Smooth muscle cell (in vitro differentiated cells): ENCODE measurements at regions not wholly inside any gene's neighbourhood (a gene's known extent, or its start where the extent isn't known, plus 50 kb on each side); places are given as distances from the start of the nearest gene placed in this dataset.

Experiments
- DNase-seq: peaks from one replicate; lab custom pipeline; 2025; ENCODE audit not compliant: unreplicated experiment; lab: John Stamatoyannopoulos, UW
- H2AFZ ChIP-seq: fragments of 200-600 bp; sonication (generic); 2 replicates; pipeline ENCODE4 v1.6.0; 2016; ENCODE audit warnings: antibody characterized with exemption, low read depth, mild to moderate bottlenecking
- H3F3A ChIP-seq: fragments of 200-600 bp; sonication (generic); 2 replicates; pipeline ENCODE4 v1.6.0; 2017; ENCODE audit warnings: antibody characterized with exemption, low read depth
- H3K27ac ChIP-seq: fragments of 200-600 bp; sonication (generic); 2 replicates; pipeline ENCODE4 v1.5.1; 2016; ENCODE audit warnings: low read depth, mild to moderate bottlenecking
- H3K27me3 ChIP-seq: fragments of 200-600 bp; sonication (generic); 2 replicates; pipeline ENCODE4 v1.6.1; 2016; ENCODE audit warnings: low read depth, mild to moderate bottlenecking
- H3K36me3 ChIP-seq: fragments of 200-600 bp; sonication (generic); 2 replicates; pipeline ENCODE4 v1.5.1; 2016; ENCODE audit warnings: low read depth
- H3K4me1 ChIP-seq: fragments of 200-600 bp; sonication (generic); 2 replicates; pipeline ENCODE4 v1.5.1; 2016; ENCODE audit warnings: low read depth
- H3K4me2 ChIP-seq: fragments of 200-600 bp; sonication (generic); 2 replicates; pipeline ENCODE4 v1.6.0; 2016; ENCODE audit warnings: mild to moderate bottlenecking
- H3K4me3 ChIP-seq: fragments of 200-600 bp; sonication (generic); 2 replicates; pipeline ENCODE4 v1.5.1; 2016; ENCODE audit warnings: mild to moderate bottlenecking
- H3K79me2 ChIP-seq: fragments of 200-600 bp; sonication (generic); 2 replicates; pipeline ENCODE4 v1.6.0; 2016; ENCODE audit warnings: low read depth, mild to moderate bottlenecking
- H3K9ac ChIP-seq: fragments of 200-600 bp; sonication (generic); 2 replicates; pipeline ENCODE4 v1.6.0; 2016; ENCODE audit warnings: low read depth
- H3K9me3 ChIP-seq: fragments of 200-600 bp; sonication (generic); replicated peaks from 2 replicates; pipeline ENCODE4 v1.5.1; 2016; ENCODE audit warnings: low read depth
- H4K20me1 ChIP-seq: fragments of 200-600 bp; sonication (generic); 2 replicates; pipeline ENCODE4 v1.6.0; 2016; ENCODE audit warnings: low read depth
- WGBS: methylation state at CpG from one replicate; pipeline ENCODE4 v1.1.7; 2016; ENCODE audit warnings: low lambda C conversion rate; 5-methylcytosine and 5-hydroxymethylcytosine counted together
- TF ChIP-seq, protein P1 (sequence below): fragments of 200-600 bp; sonication (generic); IDR thresholded peaks from 2 replicates; pipeline ENCODE4 v1.5.1; 2017; ENCODE audit warnings: borderline replicate concordance, mild to moderate bottlenecking, antibody characterized with exemption; ENCODE audit not compliant: insufficient read depth, poor library complexity, severe bottlenecking

DNA sequence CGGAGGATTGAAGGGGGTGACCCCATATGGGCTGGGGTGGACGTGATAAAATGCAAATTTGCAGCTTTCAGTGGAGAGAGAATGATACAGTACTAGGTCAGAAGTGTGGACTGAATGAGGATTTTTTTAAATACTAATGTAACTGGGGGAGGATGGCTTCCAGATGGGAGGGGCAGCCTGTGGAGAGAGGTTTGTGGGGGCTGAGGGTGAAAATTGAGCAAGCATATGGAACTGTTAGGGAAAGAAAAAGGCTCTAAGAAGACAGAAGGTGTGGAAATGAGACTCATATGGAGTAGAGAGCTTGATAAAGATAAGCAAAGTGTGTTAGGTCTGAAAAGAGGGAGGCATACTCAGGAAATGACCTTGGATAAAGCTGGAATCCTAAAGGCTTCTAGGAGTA is 926.4 kb downstream of the IGSF11 start:
- WGBS: 80% methylated on average over 2 of the region's 2 CpGs
- Histone ChIP-seq H3K27ac (peak overlapping the region; percentile 11), H4K20me1 (no peaks in the 10 kb centered on the region), H3K36me3 (no peaks in the 10 kb centered on the region), H3K4me2 (no peak overlapping the region), H3K9me3 (no peaks in the 10 kb centered on the region), H3K79me2 (no peaks in the 10 kb centered on the region), H3K27me3 (no peaks in the 10 kb centered on the region), H3K9ac (no peak overlapping the region), H3K4me1 (peaks cover 10% of the 10 kb centered on the region), H3F3A (no peaks in the 10 kb centered on the region), H2AFZ (no peak overlapping the region), H3K4me3 (no peak overlapping the region)
- DNase-seq: no peak
- TF ChIP-seq, protein P1, sequence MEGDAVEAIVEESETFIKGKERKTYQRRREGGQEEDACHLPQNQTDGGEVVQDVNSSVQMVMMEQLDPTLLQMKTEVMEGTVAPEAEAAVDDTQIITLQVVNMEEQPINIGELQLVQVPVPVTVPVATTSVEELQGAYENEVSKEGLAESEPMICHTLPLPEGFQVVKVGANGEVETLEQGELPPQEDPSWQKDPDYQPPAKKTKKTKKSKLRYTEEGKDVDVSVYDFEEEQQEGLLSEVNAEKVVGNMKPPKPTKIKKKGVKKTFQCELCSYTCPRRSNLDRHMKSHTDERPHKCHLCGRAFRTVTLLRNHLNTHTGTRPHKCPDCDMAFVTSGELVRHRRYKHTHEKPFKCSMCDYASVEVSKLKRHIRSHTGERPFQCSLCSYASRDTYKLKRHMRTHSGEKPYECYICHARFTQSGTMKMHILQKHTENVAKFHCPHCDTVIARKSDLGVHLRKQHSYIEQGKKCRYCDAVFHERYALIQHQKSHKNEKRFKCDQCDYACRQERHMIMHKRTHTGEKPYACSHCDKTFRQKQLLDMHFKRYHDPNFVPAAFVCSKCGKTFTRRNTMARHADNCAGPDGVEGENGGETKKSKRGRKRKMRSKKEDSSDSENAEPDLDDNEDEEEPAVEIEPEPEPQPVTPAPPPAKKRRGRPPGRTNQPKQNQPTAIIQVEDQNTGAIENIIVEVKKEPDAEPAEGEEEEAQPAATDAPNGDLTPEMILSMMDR: no peak

DNA sequence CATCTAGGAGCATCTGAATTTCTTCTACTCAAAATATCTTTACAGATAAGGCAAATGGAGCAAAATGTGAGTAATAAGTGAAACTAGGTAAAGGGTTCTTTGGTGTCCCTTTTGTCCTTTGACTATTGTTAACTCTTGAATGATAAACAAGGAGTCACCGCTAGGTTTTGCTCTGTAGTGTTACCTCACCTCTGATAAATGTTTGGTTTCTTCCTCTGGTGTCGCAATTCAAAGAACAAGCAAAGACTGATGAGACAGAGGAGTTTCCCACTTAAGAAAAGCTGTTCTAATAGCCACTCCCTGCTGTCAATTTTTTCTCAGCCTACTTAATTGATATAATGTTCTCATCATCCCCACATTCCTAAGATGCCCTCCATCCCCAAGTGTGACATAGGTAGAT is 925.9 kb downstream of the IGSF11 start:
- TF ChIP-seq, protein P1: no peak
- peaks cover 10% of the 10 kb centered on the region for H3K4me1 ChIP-seq
- H3K27ac ChIP-seq: peak overlapping the region; percentile 96
- H3K4me3 ChIP-seq: no peak overlapping the region
- H3K79me2 ChIP-seq: no peaks in the 10 kb centered on the region
- H4K20me1 ChIP-seq: no peaks in the 10 kb centered on the region
- DNase-seq: no peak
- no peak overlapping the region for H3K4me2 ChIP-seq
- no peaks in the 10 kb centered on the region for H3F3A ChIP-seq
- H3K9ac ChIP-seq: no peak overlapping the region
- no peak overlapping the region for H2AFZ ChIP-seq
- 76% methylated on average over 2 of the region's 2 CpGs for WGBS
- no peaks in the 10 kb centered on the region for H3K9me3 ChIP-seq
- H3K27me3 ChIP-seq: no peaks in the 10 kb centered on the region
- H3K36me3 ChIP-seq: no peaks in the 10 kb centered on the region

- Histone ChIP-seq H3K9ac (peak overlapping the region; percentile 78), H3K27me3 (no peaks in the 10 kb centered on the region), H3K79me2 (no peaks in the 10 kb centered on the region), H3K4me3 (no peak overlapping the region), H3K4me2 (peak overlapping the region; percentile 69), H3K4me1 (peaks cover 11% of the 10 kb centered on the region), H3F3A (no peaks in the 10 kb centered on the region), H3K9me3 (no peaks in the 10 kb centered on the region), H4K20me1 (no peaks in the 10 kb centered on the region), H3K27ac (peak overlapping the region; percentile 96), H2AFZ (no peak overlapping the region), H3K36me3 (no peaks in the 10 kb centered on the region)
- WGBS: 29% methylated on average over 6 of the region's 6 CpGs
- TF ChIP-seq, protein P1: no peak
- DNase-seq: no peak
Measured at GRCh38 chr3:118110211-118110610, 924.4 kb downstream of the IGSF11 start.

DNA sequence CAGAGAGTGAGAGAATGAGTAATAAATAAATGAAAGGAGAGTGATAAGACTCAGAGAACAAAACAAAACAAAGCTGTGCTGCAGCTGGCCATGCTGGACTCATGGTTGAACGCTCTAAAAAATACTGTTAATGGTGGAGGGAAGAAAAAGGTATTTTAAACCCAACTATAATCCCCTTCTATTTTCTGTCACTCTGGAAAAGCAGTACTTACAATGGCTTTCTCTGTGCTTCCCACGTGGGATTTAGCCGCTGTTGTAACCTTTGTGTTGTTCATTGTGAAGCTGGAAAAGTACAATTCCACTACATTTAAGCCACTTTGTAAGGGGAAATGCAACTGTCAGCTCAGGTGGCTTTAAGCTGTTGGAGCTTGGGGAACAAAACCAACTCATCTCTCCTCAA is 917.7 kb downstream of the IGSF11 start:
- Histone ChIP-seq H3K9me3 (no peaks in the 10 kb centered on the region), H3F3A (no peaks in the 10 kb centered on the region), H4K20me1 (no peaks in the 10 kb centered on the region), H2AFZ (peak overlapping the region; percentile 87), H3K9ac (no peak overlapping the region), H3K79me2 (no peaks in the 10 kb centered on the region), H3K36me3 (no peaks in the 10 kb centered on the region), H3K27me3 (no peaks in the 10 kb centered on the region), H3K4me3 (no peak overlapping the region), H3K27ac (no peak overlapping the region), H3K4me1 (peaks cover 28% of the 10 kb centered on the region), H3K4me2 (no peak overlapping the region)
- WGBS: 44% methylated on average over 3 of the region's 3 CpGs
- no peak for DNase-seq
- TF ChIP-seq, protein P1: no peak
